Type B pancreatic cell (in vitro differentiated cells): ENCODE measurements at regions not wholly inside any gene's neighbourhood (a gene's known extent, or its start where the extent isn't known, plus 50 kb on each side); places are given as distances from the start of the nearest gene placed in this dataset.

Source experiments
- DNase-seq: peaks from one replicate; pipeline ENCODE4 v3.0.0; 2021; ENCODE audit warnings: mixed read lengths; ENCODE audit not compliant: unreplicated experiment; ENCODE audit errors: extremely low spot score
- H3K27ac Mint-ChIP-seq: 2 replicates; pipeline ENCODE4 v1.8.0; 2021; ENCODE audit warnings: mild to moderate bottlenecking, mixed read lengths
- H3K27me3 Mint-ChIP-seq: 2 replicates; pipeline ENCODE4 v1.8.0; 2021; ENCODE audit warnings: mixed read lengths
- H3K36me3 Mint-ChIP-seq: 2 replicates; pipeline ENCODE4 v1.8.0; 2021; ENCODE audit warnings: mixed read lengths
- H3K4me1 Mint-ChIP-seq: one replicate; pipeline ENCODE4 v1.8.0; 2021; ENCODE audit warnings: mixed read lengths; ENCODE audit not compliant: unreplicated experiment
- H3K4me3 Mint-ChIP-seq: 2 replicates; pipeline ENCODE4 v1.8.0; 2021; ENCODE audit warnings: mild to moderate bottlenecking, mixed read lengths
- H3K9me3 Mint-ChIP-seq: 2 replicates; pipeline ENCODE4 v1.8.0; 2021; ENCODE audit warnings: mixed read lengths
- TF ChIP-seq, protein P1 (sequence below): fragments of 200-600 bp; sonication (generic); conservative IDR thresholded peaks from 2 replicates; pipeline ENCODE4 v1.5.0; 2021; ENCODE audit warnings: antibody characterized with exemption, mild to moderate bottlenecking

DNA sequence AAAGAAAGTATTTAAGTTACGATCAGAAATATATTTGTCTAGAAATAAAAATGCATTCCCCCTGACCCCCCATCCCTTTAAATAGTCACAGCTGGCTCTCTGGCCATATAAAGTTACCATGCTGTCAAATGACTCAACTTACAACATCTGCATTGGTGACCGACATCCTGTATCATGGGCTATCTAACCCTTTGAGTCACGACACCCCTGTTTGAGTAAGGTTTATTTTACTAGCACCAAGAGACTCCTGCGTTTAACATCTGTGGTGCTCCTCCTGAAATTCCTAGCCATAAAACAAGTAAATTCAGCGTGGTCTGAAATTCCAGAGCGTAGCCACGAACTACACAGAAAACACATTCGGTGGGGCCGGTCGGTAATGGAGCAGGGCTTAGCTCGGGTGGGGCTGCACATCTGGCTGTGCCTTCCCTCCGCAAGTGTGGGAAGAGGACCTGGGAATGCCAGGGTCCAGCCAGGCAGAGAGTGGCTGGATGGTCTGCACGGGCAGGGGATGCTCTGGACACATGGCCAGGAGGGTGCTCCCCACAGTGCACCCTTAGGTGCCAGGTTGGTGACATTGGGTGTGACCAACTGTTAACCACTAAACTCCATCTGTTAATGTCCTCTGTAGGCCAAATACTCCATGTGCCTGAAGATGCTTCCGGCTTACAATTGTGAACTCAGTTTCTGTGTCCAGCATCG, 53.0 kb upstream of the CLDN14 start:
- DNase-seq, result no peak
- Mint-ChIP-seq H3K9me3 (no peaks in the 10 kb centered on the region), H3K27ac (no peak overlapping the region), H3K4me1 (peaks cover 6% of the 10 kb centered on the region), H3K27me3 (peaks cover 13% of the 10 kb centered on the region), H3K4me3 (no peak overlapping the region), H3K36me3 (no peaks in the 10 kb centered on the region)
- TF ChIP-seq, protein P1, sequence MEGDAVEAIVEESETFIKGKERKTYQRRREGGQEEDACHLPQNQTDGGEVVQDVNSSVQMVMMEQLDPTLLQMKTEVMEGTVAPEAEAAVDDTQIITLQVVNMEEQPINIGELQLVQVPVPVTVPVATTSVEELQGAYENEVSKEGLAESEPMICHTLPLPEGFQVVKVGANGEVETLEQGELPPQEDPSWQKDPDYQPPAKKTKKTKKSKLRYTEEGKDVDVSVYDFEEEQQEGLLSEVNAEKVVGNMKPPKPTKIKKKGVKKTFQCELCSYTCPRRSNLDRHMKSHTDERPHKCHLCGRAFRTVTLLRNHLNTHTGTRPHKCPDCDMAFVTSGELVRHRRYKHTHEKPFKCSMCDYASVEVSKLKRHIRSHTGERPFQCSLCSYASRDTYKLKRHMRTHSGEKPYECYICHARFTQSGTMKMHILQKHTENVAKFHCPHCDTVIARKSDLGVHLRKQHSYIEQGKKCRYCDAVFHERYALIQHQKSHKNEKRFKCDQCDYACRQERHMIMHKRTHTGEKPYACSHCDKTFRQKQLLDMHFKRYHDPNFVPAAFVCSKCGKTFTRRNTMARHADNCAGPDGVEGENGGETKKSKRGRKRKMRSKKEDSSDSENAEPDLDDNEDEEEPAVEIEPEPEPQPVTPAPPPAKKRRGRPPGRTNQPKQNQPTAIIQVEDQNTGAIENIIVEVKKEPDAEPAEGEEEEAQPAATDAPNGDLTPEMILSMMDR, result no peak

DNA sequence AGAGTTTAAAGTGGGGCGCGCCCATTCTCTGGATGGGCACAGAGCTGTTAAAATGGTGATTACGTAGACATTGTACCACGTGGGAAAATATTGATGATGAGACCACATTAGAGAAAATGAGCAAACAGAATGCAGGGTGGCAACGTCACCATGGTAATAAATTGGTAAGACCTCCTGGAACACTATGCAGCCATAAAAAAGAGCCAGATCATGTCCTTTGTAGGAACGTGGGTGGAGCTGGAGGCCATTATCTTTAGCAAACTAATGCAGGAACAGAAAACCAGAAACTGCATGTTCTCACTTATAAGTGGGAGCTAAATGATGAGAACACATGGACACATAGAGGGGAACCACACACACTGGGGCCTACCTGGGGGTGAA, 53.5 kb upstream of the CLDN14 start:
- H3K27me3 Mint-ChIP-seq, result peaks cover 13% of the 10 kb centered on the region
- H3K9me3 Mint-ChIP-seq, result no peaks in the 10 kb centered on the region
- TF ChIP-seq, protein P1, result no peak
- DNase-seq, result no peak
- peaks cover 6% of the 10 kb centered on the region for H3K4me1 Mint-ChIP-seq
- H3K27ac Mint-ChIP-seq, result no peak overlapping the region
- H3K36me3 Mint-ChIP-seq, result no peaks in the 10 kb centered on the region
- no peak overlapping the region for H3K4me3 Mint-ChIP-seq

DNA sequence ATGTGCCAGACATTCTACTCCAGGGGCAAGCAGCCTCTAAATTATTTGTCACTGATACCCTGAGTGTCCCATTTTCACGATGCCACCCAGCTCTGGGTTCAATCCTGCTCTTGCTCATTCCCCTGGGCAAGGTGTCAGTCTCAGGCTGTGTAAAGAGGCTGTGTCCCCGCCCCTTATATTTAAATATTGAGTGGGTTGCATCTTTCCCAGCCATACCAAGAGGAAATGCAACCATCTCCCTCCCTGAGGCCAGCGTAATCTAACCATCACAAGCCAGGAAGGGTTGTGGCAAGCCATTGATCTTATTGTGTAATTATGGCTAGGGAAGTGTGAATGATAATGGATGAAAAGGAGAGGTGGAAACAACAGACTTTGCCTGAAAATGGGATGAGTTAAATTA, 54.7 kb upstream of the CLDN14 start:
- no peaks in the 10 kb centered on the region for H3K9me3 Mint-ChIP-seq
- TF ChIP-seq, protein P1, result no peak
- H3K36me3 Mint-ChIP-seq, result no peaks in the 10 kb centered on the region
- DNase-seq, result no peak
- no peak overlapping the region for H3K4me3 Mint-ChIP-seq
- H3K4me1 Mint-ChIP-seq, result peaks cover 6% of the 10 kb centered on the region
- peaks cover 10% of the 10 kb centered on the region for H3K27me3 Mint-ChIP-seq
- H3K27ac Mint-ChIP-seq, result no peak overlapping the region

DNA sequence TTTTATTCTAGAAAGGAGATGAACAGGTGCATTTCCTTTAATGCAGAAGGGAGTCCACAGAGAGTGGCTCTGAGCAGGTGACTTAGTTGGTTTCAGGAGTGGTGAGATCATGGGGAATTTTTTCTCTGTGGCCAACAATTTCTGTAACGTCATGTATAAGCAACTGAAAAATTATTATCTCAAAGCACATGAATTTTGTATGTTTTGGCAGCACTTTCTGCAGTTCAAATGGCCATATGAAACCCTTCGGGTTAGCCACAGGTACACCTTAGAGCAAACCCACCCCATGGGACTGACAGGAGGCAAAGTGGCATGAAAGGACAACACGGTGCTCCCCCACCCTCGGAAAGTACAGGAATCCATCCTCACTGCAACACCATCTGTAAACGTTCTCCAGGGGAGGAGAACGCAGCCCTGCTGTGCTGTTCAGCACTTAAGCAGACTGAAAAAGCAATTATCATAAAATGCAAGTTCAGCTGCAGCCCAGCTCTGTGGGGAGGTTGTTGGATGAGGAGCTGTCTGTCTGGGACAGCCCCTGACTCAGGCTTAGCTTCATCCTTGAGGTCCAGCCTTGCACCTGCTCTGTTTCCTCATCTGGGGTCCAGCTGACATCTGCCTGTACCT, 55.8 kb upstream of the CLDN14 start:
- Mint-ChIP-seq H3K4me1 (peaks cover 6% of the 10 kb centered on the region), H3K4me3 (no peak overlapping the region)
- TF ChIP-seq, protein P1, result no peak

DNA sequence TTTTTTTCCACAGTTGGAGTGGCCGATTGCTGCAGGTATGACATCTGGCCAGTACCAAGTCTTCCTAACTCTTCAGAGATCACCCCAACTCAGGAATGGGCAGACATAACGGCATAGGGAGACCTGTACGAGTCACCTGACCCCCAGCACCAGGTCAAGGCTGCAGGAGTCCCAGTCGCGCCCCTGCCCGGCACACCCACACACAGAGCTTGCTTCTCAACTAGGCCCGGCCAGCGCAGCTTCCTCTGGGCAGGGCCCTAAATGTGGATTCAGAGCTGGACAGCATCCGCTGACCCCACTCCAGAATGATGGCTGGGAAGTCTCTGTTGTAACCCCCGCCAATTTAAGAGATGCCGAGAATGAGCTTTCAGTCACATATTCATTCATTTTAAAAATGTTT, 58.8 kb upstream of the CLDN14 start:
- Mint-ChIP-seq H3K27ac (no peak overlapping the region), H3K4me3 (no peak overlapping the region), H3K4me1 (peaks cover 6% of the 10 kb centered on the region), H3K9me3 (no peaks in the 10 kb centered on the region), H3K27me3 (peaks cover 18% of the 10 kb centered on the region), H3K36me3 (no peaks in the 10 kb centered on the region)
- TF ChIP-seq, protein P1, result no peak
- DNase-seq, result no peak

More for the DNA sequence above, 55.8 kb upstream of the CLDN14 start:
- no peak for DNase-seq
- no peak overlapping the region for H3K27ac Mint-ChIP-seq
- H3K9me3 Mint-ChIP-seq, result no peaks in the 10 kb centered on the region
- no peaks in the 10 kb centered on the region for H3K36me3 Mint-ChIP-seq
- peaks cover 7% of the 10 kb centered on the region for H3K27me3 Mint-ChIP-seq
